HFF-Myc (cell line): ENCODE measurements at regions not wholly inside any gene's neighbourhood (a gene's known extent, or its start where the extent isn't known, plus 50 kb on each side); places are given as distances from the start of the nearest gene placed in this dataset.

ENCODE experiments used
- DNase-seq: peaks from one replicate; pipeline ENCODE4 v3.0.0-alpha.2; 2011; ENCODE audit warnings: low read depth; ENCODE audit errors: extremely low read depth
- H3K4me3 ChIP-seq: replicated peaks from 2 replicates; pipeline ENCODE4 v1.5.1; 2011; ENCODE audit warnings: low read depth, mild to moderate bottlenecking, control low read depth, low read length
- CTCF ChIP-seq: IDR thresholded peaks from 2 replicates; pipeline ENCODE4 v1.5.1; 2012; ENCODE audit warnings: mild to moderate bottlenecking, low read depth, low read length, control low read depth; ENCODE audit errors: missing control alignments

- DNase-seq: no peak
- no peak overlapping the region for H3K4me3 ChIP-seq
- no peak for TF ChIP-seq CTCF
Observed at GRCh38 chr15:95615436-95615835, 715.1 kb upstream of the NR2F2 start.

GRCh38 chr15:95616306-95616705 is 714.2 kb upstream of the NR2F2 start:
- DNase-seq: no peak
- H3K4me3 ChIP-seq: no peak overlapping the region
- TF ChIP-seq CTCF: no peak

- H3K4me3 ChIP-seq: no peak overlapping the region
- DNase-seq: no peak
- TF ChIP-seq CTCF: no peak
Observed at GRCh38 chr15:95620934-95621579, 709.4 kb upstream of the NR2F2 start.

GRCh38 chr15:95622843-95623242 is 707.7 kb upstream of the NR2F2 start:
- no peak for DNase-seq
- no peak overlapping the region for H3K4me3 ChIP-seq
- no peak for TF ChIP-seq CTCF

- DNase-seq: no peak
- no peak overlapping the region for H3K4me3 ChIP-seq
- TF ChIP-seq CTCF: no peak
Observed at GRCh38 chr15:95624100-95624499, 706.4 kb upstream of the NR2F2 start.

- H3K4me3 ChIP-seq: no peak overlapping the region
- DNase-seq: no peak
- no peak for TF ChIP-seq CTCF
Observed at GRCh38 chr15:95624616-95625361, 705.7 kb upstream of the NR2F2 start.
